Gastroesophageal sphincter (tissue), 3 donors: ENCODE measurements at regions not wholly inside any gene's neighbourhood (a gene's known extent, or its start where the extent isn't known, plus 50 kb on each side); places are given as distances from the start of the nearest gene placed in this dataset.

Experiments used
- POLR2A ChIP-seq, 2 donors: fragments of 450-650 bp; IDR thresholded peaks; one replicate each; pipeline ENCODE4 v1.6.1; 2017; ENCODE audit warnings: antibody characterized with exemption in 2 of 2, mild to moderate bottlenecking in 2 of 2, moderate library complexity in 1 of 2
- TF ChIP-seq, protein P1 (sequence below), 4 experiments: fragments of 200-600 bp in 2 of 4; fragments of 450-650 bp in 2 of 4; sonication (generic) in 1 of 4; IDR thresholded peaks; one replicate each; pipeline ENCODE4 v1.5.1; 2017 to 2019; ENCODE audit warnings: antibody characterized with exemption in 4 of 4, mild to moderate bottlenecking in 2 of 4, moderate library complexity in 2 of 4

DNA sequence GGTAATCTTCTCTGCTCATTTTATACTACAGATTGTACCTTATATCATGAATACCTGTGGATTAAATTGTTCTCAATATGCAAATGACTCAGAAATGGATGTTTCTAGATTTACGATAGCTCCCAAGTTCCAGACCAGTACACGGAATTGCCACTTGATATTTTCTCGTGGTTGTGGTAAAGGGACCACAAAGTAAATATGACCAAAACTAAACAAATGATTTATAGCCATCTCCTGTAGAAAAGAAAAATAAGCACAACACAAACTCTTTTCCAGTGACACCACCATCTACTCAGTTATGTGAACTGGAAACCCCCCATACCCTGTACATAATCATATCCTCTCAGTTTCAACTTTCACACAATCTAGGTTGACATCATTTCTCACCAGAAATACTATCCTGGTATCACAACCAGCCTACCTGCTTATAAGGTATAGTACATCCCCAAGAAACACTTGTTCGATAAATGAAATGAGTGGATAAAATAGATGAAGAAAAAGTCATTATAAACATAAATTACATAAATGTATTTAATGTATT, 172.3 kb downstream of the ADGRL4 start:
- TF ChIP-seq POLR2A (IDR thresholded peaks at IDR 0.05), result no peak
- TF ChIP-seq, protein P1, sequence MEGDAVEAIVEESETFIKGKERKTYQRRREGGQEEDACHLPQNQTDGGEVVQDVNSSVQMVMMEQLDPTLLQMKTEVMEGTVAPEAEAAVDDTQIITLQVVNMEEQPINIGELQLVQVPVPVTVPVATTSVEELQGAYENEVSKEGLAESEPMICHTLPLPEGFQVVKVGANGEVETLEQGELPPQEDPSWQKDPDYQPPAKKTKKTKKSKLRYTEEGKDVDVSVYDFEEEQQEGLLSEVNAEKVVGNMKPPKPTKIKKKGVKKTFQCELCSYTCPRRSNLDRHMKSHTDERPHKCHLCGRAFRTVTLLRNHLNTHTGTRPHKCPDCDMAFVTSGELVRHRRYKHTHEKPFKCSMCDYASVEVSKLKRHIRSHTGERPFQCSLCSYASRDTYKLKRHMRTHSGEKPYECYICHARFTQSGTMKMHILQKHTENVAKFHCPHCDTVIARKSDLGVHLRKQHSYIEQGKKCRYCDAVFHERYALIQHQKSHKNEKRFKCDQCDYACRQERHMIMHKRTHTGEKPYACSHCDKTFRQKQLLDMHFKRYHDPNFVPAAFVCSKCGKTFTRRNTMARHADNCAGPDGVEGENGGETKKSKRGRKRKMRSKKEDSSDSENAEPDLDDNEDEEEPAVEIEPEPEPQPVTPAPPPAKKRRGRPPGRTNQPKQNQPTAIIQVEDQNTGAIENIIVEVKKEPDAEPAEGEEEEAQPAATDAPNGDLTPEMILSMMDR (IDR thresholded peaks at IDR 0.05), result no peak
